ENCODE measurements at regions not wholly inside any gene's neighbourhood (a gene's known extent, or its start where the extent isn't known, plus 50 kb on each side); places are given as distances from the start of the nearest gene placed in this dataset.
"Not testable (repeated sequence)": the region's sequence is repeated elsewhere in the genome, so short reads cannot be mapped to it uniquely, and the experiment has no call there.

- DNase-seq (ENCODE audit: low read depth) = peak; percentile 82
Observed at GRCh38 chr2:228417526-228417925, 236.0 kb upstream of the SPHKAP start.

- DNase-seq (ENCODE audit: low read depth) = no peak
Observed at GRCh38 chr2:228410061-228410460, 228.6 kb upstream of the SPHKAP start.

GRCh38 chr2:228409493-228409892 is 228.0 kb upstream of the SPHKAP start:
- DNase-seq (ENCODE audit: low read depth) = no peak

- DNase-seq (ENCODE audit: low read depth) = no peak
Observed at GRCh38 chr2:228408529-228409227, 227.2 kb upstream of the SPHKAP start.

DNA sequence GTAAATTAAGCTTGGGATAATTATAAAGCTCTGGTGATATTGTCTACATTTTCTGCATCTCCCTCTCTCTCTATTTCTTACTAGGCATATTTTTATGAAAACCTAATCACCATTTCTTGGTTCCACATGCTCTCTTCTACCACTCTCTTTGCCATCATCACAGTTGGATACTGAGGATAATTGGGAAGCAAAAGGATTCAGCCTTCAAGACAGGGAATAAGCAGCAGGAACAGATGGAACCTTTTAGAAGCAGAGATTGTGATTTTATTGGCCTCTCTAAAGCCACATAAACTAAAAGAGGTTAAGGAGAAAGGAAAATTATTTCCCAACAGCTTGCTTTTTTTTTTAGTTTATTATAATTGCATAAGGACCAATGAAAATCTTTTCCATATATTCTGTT is 226.3 kb upstream of the SPHKAP start:
- DNase-seq (ENCODE audit: low read depth) = no peak

DNA sequence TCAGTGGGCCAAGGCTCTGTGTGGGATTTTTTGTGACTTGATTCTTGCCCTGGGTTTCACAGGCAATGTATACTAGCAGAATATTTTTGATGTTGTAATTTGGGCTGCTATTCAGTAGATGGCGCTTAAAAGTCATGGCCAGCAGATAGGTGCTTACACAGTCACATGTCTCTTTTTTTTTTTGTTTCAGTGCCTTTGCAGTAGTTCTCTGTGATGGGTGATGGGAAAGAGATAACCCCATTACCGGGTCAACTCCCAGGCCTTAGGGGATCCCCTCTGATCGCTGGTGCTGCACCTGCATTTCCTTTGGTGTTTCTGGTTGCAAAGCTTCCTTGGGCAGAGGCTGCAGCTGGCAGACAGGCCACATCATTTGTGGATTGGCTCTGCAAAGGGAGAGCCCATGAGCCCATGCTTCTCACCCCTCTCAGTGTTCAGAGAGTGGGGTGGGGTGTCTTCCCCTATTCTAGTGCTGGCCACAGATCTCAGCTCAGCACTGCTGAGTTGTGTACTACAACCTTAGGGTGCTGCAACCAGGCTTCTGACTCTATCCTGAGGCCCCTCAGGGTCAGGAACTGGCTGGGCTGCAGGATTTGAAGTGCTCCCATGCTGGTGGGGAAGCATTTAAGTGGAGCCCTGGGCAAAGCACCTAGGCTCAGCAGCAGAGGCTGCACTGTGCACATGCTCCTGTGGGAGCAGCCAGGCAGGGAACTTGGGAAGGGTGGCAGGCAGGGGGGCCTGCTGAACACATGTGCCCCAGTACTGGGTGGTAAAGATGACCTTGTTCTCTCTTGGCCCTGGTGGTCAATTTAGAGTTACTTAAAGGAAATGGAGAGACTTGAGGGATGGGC is 219.8 kb upstream of the SPHKAP start:
- peak; percentile 47 for DNase-seq (ENCODE audit: low read depth)

DNA sequence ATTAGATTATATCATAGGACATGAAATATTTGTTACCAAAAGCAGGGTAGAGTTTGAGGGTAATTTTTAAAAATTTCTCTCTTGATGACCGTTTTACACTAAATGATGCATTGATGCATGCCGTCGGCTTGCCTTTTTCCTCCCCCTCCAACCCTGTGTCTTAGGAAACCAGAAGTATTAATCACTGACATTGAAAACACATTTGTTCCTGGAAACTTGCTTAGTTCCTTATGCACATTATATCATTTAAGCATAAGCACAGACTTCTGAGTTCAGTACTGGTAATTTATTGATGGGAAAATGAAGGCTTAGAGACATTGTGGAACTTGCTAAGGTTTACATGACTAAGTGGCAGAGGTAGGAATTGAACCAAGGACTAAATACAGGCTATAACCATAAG is 206.3 kb upstream of the SPHKAP start:
- DNase-seq (ENCODE audit: low read depth) = no peak

GRCh38 chr2:228378696-228379425 is 197.4 kb upstream of the SPHKAP start:
- no peak for DNase-seq (ENCODE audit: low read depth)

DNA sequence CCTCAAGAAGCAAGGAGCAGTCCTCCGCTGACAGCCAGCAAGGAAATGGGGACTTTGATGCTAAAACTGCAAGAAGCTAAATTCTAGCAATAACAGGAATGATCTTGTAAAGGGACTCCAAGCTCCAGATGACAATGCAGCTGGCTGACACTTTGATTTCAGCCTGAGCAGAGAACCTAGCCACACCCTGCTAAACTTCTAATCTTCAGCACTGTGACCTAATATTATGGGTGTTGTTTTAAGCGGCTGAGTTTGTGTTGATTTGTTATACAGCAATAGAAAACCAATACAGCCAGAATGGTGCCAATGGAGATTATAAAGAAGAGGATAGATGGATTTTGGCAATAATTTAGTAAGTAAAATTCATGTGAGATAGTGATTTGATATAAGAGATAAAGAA is 196.7 kb upstream of the SPHKAP start:
- no peak for DNase-seq (ENCODE audit: low read depth)

DNA sequence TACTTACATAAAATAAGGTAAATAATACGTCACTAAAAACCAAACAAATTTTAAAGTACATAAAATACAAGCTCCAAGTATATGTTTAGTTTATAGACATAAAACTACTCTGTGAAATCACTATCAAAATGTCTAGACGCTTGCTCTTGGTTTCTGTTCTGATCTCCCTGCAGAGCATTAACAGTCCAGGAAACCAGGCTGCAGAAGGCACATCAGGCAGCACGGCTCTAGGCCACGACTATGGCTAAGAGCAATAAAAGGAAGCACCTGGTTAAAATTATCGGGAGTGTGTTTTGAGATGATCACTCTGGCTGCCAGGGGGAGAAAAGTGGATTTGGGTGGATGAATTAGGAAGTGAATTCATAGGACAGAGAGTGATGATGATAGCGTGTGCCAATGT is 196.0 kb upstream of the SPHKAP start:
- DNase-seq (ENCODE audit: low read depth) = peak; percentile 3

DNA sequence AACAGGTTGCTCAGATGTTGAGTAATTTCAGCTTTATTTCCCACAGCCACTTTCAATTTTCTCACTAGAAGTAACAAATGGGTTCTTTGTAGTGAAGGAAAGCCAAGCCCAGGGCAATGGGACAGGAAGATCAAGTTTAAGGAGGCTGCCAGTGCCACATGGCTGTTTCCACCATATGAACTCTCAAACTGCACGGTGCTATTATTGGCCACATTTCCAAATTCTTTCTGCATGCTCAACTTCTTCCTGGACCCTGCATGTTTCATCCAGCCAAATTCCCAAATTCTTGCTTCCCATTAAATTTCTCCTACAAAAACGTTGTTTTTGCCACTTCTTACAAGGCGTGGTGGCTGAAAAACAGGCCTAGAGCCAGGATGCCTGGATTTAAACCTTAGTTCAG is 193.3 kb upstream of the SPHKAP start:
- DNase-seq (ENCODE audit: low read depth) = no peak

DNA sequence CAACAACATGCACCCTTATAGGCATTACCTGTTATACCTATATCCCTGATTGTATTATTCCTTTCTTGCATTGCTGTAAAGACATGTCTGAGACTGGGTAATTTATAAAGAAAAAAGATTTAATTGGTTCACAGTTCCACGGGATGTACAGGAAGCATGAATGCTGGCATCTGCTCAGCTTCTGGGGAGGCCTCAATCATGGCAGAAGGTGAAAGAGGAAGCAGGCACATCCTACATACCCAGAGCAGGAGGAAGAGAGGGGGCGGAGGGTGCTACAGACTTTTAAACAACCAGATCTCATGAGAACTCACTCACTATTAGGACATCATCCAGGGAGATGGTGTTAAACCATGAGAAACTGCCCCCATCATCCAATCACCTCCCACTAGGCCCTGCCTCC is 191.7 kb upstream of the SPHKAP start:
- no peak for DNase-seq (ENCODE audit: low read depth)

- peak; percentile 8 for DNase-seq (ENCODE audit: low read depth)
Observed at GRCh38 chr2:228372212-228372611, 190.7 kb upstream of the SPHKAP start.

- DNase-seq (ENCODE audit: low read depth) = no peak
Observed at GRCh38 chr2:228369400-228370031, 188.0 kb upstream of the SPHKAP start.

DNA sequence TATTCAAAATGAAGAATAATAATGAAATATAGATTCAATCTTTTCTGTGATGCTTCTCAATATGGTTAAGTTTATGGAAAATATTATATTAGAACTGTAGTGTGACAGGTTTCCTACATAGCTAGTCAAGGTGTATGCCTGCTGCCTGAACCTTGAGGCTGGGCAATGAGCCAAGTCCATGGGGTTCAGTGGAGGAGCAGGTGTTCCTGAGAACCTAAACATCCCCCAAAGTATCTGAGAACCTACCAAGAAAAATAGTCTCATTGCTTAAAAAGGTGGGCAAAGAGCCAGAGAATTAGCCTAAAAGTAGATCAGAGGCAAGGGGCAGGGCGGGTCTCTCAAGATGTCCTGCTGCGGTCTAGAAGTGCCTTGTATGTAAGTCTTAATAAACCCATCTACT is 185.9 kb upstream of the SPHKAP start:
- no peak for DNase-seq (ENCODE audit: low read depth)

DNA sequence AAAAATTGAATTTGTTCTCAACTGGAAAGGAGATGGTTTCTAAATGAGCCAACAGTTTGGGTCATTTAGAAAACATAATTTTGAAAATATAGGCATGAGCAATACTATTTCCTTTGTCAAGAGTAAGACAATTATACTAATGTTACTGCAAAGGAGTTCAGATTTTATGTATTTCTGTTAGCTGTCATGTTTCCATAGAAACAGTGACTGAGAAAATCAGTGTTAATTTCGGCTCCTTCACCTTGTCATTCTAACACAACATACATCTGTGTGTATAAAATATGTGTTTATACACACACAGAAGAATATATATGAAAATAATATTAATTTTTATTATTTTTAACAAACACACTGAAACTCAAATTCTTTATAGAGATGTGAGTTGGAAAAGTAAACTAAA is 178.0 kb upstream of the SPHKAP start:
- DNase-seq (ENCODE audit: low read depth) = no peak

GRCh38 chr2:228355897-228356296 is 174.4 kb upstream of the SPHKAP start:
- no peak for DNase-seq (ENCODE audit: low read depth)

DNA sequence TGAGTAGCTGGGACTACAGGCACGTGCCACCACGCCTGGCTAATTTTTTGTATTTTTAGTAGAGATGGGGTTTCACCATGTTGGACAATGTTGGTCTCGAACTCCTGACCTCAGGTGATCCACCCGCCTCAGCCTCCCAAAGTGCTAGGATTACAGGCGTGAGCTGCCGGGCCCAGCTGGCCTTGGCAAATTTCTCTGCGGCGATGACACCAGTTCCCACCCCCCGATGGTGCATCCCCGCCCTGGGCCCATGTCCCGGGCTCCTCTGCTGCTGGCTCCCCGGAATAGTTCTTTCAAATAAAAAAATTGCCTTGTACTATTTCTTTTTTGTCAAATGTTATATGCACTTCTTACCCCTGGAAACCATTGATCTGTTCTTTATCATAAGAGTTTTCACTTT is 171.5 kb upstream of the SPHKAP start:
- DNase-seq (ENCODE audit: low read depth) = not testable (repeated sequence)

DNA sequence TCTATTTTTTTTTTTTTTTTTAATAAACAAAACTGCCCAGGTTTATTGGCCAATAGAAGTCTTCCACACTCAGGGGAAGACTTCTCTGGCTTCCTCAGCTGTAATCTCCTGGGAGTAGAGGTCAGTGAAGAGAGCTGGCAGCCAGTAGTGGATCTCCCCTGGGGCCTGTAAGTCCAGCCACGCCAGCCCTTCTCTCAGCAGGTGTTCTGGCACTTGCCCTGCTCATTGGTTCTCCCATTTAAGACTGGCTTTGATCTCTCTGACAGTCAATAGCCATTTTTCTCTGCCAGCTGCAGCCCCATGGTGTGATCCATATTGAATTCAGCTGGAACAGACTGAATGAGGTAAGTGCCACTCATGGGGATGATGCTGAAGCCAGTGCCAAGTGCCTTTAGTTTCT is 170.6 kb upstream of the SPHKAP start:
- no peak for DNase-seq (ENCODE audit: low read depth)

GRCh38 chr2:228348516-228349064 is 167.1 kb upstream of the SPHKAP start:
- DNase-seq (ENCODE audit: low read depth) = no peak

- DNase-seq (ENCODE audit: low read depth) = no peak
Observed at GRCh38 chr2:228344531-228344930, 163.0 kb upstream of the SPHKAP start.

DNA sequence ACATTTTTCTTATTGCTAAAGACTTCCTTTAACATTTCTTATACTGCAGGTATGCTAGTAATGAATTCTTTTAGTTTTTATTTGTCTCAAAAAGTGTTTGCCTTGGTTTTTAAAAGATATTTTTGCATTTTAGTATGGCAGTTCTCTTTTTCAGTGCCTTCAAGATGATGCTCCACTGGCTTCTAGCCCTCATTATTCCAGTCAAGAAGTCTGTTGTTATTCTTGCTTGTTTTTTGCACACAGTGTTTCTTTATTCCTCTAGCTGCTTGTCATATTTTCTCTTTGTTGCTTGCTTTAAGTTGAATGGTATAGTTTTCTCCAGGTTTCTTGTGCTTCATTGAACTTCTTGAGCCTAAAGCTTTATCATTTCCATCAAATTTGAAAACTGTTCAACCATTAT is 158.0 kb upstream of the SPHKAP start:
- no peak for DNase-seq (ENCODE audit: low read depth)
